Skeletal muscle satellite cell (primary cell): ENCODE measurements at regions not wholly inside any gene's neighbourhood (a gene's known extent, or its start where the extent isn't known, plus 50 kb on each side); places are given as distances from the start of the nearest gene placed in this dataset.
"Not testable (repeated sequence)": the region's sequence is repeated elsewhere in the genome, so short reads cannot be mapped to it uniquely, and the experiment has no call there.

Experiments used
- H3K27me3 ChIP-seq: 2 replicates; pipeline ENCODE4 v1.7.0; 2013; ENCODE audit warnings: low read length; ENCODE audit not compliant: control insufficient read depth, insufficient read depth
- H3K36me3 ChIP-seq: 2 replicates; pipeline ENCODE4 v1.7.0; 2013; ENCODE audit warnings: mild to moderate bottlenecking, control low read depth, low read length; ENCODE audit not compliant: insufficient read depth
- H3K4me1 ChIP-seq: 2 replicates; pipeline ENCODE4 v1.7.0; 2013; ENCODE audit warnings: low read length; ENCODE audit not compliant: control insufficient read depth, insufficient read depth
- H3K4me2 ChIP-seq: 2 replicates; pipeline ENCODE4 v1.7.0; 2013; ENCODE audit warnings: mild to moderate bottlenecking, low read length
- H3K4me3 ChIP-seq: 2 replicates; pipeline ENCODE4 v1.7.0; 2013; ENCODE audit warnings: low read length
- H3K9ac ChIP-seq: 2 replicates; pipeline ENCODE4 v1.7.0; 2013; ENCODE audit warnings: mild to moderate bottlenecking, low read depth, low read length, moderate library complexity
- H3K9me3 ChIP-seq: replicated peaks from 2 replicates; pipeline ENCODE4 v1.7.0; 2013; ENCODE audit warnings: mild to moderate bottlenecking, control low read depth, low read length

GRCh38 chr16:86074651-86075487, 175.9 kb downstream of the IRF8 start:
- Histone ChIP-seq H3K36me3 (no peaks in the 10 kb centered on the region), H3K9ac (no peak overlapping the region), H3K9me3 (no peaks in the 10 kb centered on the region), H3K4me1 (no peaks in the 10 kb centered on the region), H3K27me3 (peaks cover 40% of the 10 kb centered on the region), H3K4me3 (no peak overlapping the region), H3K4me2 (no peak overlapping the region)

DNA sequence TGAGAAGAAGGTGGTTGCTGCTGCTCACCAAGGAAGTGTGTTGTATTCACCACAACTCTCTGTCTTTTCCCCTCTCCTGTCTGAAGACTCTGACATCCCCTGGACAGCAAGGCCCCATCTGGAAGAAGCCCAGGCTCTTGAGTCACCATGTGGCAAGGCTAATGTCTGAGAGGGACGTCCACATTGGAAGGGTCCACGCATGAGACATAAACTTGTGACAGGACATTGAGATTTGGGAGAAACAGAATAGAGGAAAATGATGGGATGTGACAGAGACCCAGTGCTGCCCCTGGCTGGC, 176.5 kb downstream of the IRF8 start:
- H3K4me1 ChIP-seq, result no peaks in the 10 kb centered on the region
- no peaks in the 10 kb centered on the region for H3K9me3 ChIP-seq
- no peak overlapping the region for H3K9ac ChIP-seq
- H3K4me3 ChIP-seq, result no peak overlapping the region
- no peak overlapping the region for H3K4me2 ChIP-seq
- no peaks in the 10 kb centered on the region for H3K36me3 ChIP-seq
- peaks cover 40% of the 10 kb centered on the region for H3K27me3 ChIP-seq

GRCh38 chr16:86075839-86076440, 177.0 kb downstream of the IRF8 start:
- Histone ChIP-seq H3K4me3 (no peak overlapping the region), H3K27me3 (peaks cover 37% of the 10 kb centered on the region), H3K4me1 (no peaks in the 10 kb centered on the region), H3K4me2 (no peak overlapping the region), H3K36me3 (no peaks in the 10 kb centered on the region), H3K9me3 (no peaks in the 10 kb centered on the region), H3K9ac (no peak overlapping the region)

GRCh38 chr16:86076606-86077005, 177.6 kb downstream of the IRF8 start:
- Histone ChIP-seq H3K4me2 (no peak overlapping the region), H3K4me3 (no peak overlapping the region), H3K4me1 (no peaks in the 10 kb centered on the region), H3K36me3 (no peaks in the 10 kb centered on the region), H3K9ac (no peak overlapping the region), H3K27me3 (peaks cover 30% of the 10 kb centered on the region), H3K9me3 (no peaks in the 10 kb centered on the region)

DNA sequence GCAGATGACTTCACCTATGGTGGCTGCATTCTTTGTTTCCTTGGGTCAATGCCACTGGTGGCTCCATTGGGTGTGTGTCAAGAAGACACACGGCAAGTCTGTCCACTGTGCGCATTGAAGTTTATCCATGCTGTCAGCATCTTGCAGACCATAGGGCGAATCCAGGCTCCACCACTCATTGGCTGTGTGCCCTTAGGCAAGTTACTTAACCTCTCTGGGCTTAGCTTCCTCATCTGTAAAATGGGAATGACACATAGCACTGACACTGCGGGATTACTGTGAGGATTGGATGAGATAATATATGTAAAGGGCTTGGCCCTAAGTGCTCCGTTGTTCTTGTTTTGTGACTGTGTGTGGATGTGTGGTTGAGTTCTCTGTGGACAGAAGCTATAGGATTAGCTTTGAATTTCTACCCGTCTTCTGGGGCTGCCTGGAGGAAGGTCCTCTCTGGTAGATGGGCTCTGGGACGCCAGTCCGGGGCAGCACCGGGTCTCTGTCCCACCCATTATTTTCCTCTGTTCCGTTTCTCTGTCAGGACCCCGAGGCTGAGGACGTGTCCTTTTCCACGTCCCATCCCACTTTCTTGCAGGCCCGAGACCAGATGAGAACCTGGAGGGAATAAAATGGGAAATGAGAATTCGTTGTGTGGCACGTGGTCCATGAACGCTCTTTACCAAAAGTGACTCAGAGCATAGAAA, 178.4 kb downstream of the IRF8 start:
- Histone ChIP-seq H3K4me1 (no peaks in the 10 kb centered on the region), H3K27me3 (peaks cover 28% of the 10 kb centered on the region)

GRCh38 chr16:86078121-86078600, 179.2 kb downstream of the IRF8 start:
- peaks cover 28% of the 10 kb centered on the region for H3K27me3 ChIP-seq
- no peaks in the 10 kb centered on the region for H3K36me3 ChIP-seq

More for the DNA sequence above, 178.4 kb downstream of the IRF8 start:
- Histone ChIP-seq H3K36me3 (no peaks in the 10 kb centered on the region), H3K4me3 (no peak overlapping the region), H3K4me2 (no peak overlapping the region), H3K9ac (no peak overlapping the region), H3K9me3 (no peaks in the 10 kb centered on the region)

GRCh38 chr16:86078711-86079110, 179.7 kb downstream of the IRF8 start:
- not testable (repeated sequence) for H3K4me3 ChIP-seq, H3K36me3 ChIP-seq, H3K9ac ChIP-seq, H3K4me1 ChIP-seq, H3K4me2 ChIP-seq, H3K9me3 ChIP-seq
- peaks cover 28% of the 10 kb centered on the region for H3K27me3 ChIP-seq

More at GRCh38 chr16:86078121-86078600, 179.2 kb downstream of the IRF8 start:
- no peak overlapping the region for H3K4me3 ChIP-seq
- H3K4me1 ChIP-seq, result no peaks in the 10 kb centered on the region
- H3K9ac ChIP-seq, result no peak overlapping the region
- H3K9me3 ChIP-seq, result no peaks in the 10 kb centered on the region
- no peak overlapping the region for H3K4me2 ChIP-seq

DNA sequence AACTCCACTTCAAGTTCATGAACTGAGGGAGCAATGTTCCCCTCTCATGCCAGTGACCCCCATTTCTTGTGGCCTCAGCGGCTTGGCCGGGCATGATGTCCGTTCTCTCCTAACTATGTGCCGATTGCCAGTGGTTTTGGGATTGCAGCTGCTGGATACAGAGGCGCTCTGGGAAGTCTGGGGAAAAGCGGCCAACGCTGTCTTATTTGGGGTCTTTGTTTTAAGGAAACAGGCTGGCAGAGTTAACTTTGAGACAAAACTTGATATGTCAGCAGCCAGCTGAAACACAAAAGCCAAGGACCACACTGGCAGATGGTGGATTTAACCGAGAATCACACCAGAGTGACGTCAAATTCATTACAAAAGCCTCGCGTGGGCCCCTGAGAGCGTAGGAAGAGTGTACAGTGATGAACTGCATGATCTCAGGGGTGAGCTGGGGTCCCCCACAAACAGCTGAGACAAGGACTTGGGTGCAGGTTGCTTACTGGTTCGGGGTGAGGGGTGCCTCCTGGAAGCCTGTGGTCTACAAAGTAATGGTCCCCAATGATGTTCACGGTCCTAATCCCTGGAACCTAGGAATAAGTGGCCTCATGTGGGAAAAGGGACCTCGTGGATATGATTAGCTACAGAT, 180.4 kb downstream of the IRF8 start:
- Histone ChIP-seq H3K9me3 (no peaks in the 10 kb centered on the region), H3K4me1 (no peaks in the 10 kb centered on the region), H3K36me3 (no peaks in the 10 kb centered on the region), H3K4me2 (no peak overlapping the region), H3K4me3 (no peak overlapping the region), H3K9ac (no peak overlapping the region), H3K27me3 (peaks cover 28% of the 10 kb centered on the region)

GRCh38 chr16:86080131-86080875, 181.3 kb downstream of the IRF8 start:
- H3K4me1 ChIP-seq, result no peaks in the 10 kb centered on the region
- H3K9me3 ChIP-seq, result no peaks in the 10 kb centered on the region
- peaks cover 28% of the 10 kb centered on the region for H3K27me3 ChIP-seq
- H3K9ac ChIP-seq, result no peak overlapping the region
- H3K36me3 ChIP-seq, result no peaks in the 10 kb centered on the region
- no peak overlapping the region for H3K4me2 ChIP-seq
- H3K4me3 ChIP-seq, result no peak overlapping the region

GRCh38 chr16:86080982-86081381, 182.0 kb downstream of the IRF8 start:
- H3K9ac ChIP-seq, result no peak overlapping the region
- H3K4me2 ChIP-seq, result no peak overlapping the region
- no peak overlapping the region for H3K4me3 ChIP-seq
- H3K36me3 ChIP-seq, result no peaks in the 10 kb centered on the region
- peaks cover 26% of the 10 kb centered on the region for H3K27me3 ChIP-seq
- no peaks in the 10 kb centered on the region for H3K4me1 ChIP-seq
- no peaks in the 10 kb centered on the region for H3K9me3 ChIP-seq
